Stimulated activated CD8-positive, alpha-beta memory T cell treated with anti-CD3 and anti-CD28 coated beads, Interleukin-12 subunit alpha, Interleukin-12 subunit beta, amount 100 ng/mL, for 4 hours (primary cell): ENCODE measurements at regions not wholly inside any gene's neighbourhood (a gene's known extent, or its start where the extent isn't known, plus 50 kb on each side); places are given as distances from the start of the nearest gene placed in this dataset.

Experiments used
- DNase-seq: peaks from one replicate; pipeline ENCODE4 v3.0.0-alpha.2; 2020; ENCODE audit warnings: low read depth

DNA sequence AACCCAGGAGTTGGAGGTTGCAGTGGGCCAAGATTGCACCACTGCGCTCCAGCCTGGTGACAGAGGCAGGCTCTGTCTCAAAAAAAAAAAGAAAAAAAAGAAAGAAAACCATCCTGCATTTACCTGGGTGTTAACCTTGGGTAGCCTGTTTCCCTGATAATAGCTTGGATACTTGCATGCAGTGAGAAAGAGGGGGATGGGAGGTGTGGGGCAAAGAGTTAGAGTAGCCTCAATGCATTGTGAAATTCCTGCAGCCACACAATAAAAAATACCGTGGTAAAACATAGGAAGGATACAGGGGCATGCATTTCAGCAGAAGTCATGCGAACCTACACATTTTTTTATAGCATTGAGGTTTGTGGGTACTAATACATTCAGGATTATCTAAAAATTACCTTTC is 76.6 kb upstream of the ZNF516 start:
- no peak for DNase-seq

DNA sequence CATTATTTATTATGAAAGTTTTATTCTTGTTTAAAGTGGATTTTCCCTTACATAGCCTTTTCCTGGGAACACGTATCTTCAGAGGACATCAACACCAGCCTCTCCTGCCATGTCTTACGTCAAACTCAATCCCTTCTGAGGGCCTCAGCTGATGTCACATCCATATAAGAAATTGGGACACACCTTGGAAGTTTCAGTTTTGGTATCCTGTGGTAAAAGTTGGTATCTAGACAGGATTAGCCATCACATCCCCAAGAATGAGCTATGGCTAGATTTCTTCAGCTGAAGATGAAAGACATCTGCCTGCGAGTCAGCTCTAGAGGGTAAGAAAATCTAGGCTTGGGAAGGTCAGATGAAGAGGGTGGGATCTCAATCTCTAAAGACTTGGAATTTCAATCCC is 75.8 kb upstream of the ZNF516 start:
- DNase-seq = no peak

DNA sequence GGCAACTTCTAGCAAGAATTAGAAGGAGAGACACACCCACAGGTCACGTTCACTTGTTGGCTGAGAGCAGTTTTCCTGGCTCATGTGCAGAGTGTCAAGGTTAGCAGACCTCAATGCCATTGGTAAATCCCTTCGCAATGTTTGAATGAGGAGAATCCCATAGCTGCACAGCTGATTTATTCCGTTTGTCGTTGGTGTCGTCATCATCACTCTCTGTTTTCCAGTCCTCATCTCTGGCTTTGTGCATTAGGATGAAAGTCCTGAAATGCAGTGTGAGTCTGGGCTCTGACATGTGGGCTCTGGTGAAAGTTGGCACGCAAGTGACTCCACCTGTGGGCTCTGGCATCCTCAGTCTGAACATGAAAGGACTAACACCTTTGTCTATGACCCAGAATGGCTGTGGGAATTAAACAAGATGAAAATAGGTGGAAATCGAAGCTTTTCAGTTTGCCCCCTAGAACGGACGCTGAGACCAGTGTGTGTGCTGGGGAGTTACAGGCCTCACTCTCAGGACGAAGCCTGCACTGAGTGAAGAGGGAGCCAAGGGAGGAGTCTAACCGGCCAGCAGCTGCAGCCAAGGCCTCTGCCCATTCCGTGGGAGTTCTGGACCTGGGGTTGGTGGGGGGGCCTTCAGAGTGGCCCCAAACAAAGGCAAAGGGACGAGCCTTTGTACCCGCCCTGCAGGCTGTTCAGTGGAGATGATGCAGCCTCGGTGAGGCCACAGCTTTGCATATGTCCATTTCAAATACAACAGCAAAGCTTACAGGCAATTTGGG is 74.8 kb upstream of the ZNF516 start:
- no peak for DNase-seq

DNA sequence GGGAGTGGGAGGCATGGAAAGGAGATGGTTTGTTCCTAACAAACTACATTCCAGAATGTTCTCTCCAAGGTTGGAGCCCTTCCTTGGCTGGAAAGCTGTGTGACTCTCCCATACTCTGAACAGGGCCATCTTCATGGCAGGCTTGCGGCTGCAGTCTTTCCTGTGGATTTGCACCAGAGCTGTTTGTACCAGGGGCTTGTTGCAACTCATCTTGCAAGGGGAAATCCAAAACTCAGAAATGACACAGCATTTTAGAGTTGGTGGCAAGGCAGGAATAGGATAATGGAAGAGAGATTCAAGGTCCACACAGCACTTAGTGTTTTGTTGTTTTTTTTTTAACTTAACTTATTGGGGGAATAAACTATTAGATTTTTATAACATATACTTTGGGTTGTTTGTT is 73.7 kb upstream of the ZNF516 start:
- DNase-seq = no peak

DNA sequence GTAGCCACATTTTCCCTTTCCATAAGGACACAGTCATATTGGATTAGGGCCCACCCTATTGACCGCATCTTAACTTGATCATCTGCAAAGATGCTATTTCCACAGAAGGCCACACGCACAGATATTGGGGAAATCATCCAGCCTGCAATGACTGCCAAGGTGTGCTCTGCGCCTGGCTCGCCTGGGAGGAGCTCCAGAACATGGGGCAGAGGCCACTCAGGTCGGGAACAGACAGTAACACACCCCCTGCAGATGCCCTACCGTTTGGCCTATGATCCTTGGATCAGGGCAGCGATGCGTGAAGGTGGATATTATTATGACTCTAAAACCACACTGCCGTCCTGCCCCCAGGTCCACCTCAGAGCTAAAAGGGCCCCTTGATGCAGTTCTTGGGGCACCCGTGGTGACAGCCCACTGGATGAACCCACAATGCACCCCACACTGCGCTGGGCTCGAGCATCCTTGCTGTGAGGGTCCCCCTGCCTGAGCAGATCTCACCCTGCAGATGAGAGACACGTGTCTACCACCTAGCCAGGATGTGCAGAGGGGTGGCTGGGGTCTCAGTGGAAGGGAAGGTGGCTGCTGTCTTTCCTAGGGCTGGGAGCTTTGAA is 72.9 kb upstream of the ZNF516 start:
- no peak for DNase-seq

DNA sequence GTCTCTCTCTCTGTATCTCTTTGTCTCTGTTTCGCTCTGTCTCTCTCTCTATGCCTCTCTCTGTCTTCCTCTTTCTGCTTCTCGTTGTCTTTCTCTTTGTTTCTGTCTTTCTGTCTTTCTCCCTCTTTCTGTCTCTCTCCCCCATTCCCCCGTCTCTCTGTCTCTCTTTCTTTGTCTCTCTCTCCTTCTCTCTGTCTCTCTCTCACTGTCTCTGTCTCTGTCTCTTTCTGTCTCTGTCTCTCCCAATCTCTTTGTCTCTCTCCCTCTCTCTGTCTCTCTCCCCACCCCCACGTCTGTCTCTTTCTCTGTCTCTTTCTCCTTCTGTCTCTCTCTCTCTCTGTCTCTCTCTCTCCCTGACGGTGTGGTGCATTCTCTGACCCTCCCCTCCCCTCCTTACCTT is 71.9 kb upstream of the ZNF516 start:
- no peak for DNase-seq

DNA sequence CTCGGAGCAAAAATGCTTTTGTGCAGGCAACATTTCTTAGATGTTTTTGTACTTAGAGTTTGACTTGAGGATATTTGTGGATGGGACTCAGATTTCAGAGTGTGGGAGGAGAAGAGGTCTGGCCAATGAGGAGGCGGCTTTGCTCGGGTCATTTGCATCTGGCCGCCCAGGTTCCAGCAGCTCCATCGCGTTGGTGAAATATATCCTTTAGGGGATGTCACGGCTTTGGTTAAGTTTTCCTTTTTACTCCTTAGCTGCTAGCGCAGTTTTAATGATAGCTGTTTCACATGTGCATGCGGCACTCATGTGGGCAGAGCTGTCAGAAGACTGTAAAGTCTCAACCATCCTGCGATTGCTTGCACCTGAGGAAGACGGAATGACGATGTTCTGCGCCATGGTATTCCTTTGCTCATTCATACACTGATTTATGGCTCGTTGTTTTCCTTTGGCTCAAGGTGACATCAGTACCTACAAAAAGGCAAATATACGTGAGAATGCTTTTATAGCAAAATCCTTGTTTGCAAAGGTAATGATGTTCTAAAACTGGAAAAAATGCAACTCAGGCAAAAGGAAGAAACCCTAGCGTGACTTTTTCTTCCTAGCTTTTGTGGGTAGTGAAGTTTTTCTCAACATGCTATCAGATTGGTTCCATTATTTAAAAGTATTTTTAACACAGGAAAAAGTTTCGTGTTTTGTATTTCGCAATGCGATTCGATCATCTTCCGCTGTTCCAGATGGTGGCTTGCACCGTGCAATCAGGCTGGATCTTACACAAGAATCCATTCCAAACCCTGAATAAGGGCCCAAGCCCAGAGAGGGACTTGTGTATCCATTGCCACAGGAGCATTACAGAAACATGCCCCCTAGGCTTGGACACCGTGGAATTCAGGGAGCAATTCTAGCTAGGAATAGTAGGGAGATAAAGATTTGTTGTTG is 70.5 kb upstream of the ZNF516 start:
- DNase-seq = no peak

DNA sequence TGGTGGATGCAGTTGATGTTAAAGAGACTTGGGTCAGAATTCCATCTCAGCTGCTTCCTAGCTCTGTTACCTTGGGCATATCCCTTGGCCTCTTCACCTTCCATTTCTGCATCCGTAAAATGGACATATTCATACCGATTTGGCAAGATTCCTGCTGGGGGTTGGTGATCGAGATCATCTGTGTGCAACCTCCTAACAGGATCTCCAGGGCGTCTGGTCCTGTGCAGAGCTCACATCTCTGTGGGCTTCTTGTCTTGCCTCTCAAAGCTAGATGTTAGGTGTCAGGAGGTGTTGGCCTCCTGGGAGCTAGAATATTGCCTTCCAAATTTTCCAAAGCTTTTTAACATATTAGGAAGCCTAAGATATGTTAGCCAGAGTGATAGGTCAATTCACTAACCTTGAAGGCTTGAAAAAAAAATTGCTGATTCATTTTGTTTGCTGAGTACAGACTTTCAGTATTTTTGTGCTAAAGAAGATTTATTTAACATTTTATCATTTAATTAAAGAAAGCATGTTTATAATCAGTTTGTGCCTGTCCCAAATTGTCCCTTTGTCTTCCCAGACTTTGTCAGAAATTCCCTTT is 69.7 kb upstream of the ZNF516 start:
- DNase-seq = no peak

DNA sequence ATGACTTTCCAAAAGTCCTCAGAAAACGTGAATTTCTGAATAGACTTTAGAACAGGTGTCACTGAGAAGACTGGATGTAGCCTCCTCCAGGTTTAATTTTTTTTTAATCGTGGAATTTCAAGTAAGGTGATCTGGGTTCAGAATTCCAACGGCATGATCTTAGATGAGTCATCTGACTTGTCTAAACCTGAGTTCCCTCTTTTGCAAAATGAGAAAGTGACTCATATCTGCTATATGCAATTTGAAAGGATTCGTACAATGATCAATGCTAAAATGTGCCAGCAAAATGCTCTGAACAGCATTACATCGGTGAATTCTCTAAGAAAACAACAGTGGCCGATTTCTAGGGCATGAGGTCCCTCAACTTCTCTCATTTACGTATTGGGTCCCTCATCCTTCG is 69.1 kb upstream of the ZNF516 start:
- no peak for DNase-seq

DNA sequence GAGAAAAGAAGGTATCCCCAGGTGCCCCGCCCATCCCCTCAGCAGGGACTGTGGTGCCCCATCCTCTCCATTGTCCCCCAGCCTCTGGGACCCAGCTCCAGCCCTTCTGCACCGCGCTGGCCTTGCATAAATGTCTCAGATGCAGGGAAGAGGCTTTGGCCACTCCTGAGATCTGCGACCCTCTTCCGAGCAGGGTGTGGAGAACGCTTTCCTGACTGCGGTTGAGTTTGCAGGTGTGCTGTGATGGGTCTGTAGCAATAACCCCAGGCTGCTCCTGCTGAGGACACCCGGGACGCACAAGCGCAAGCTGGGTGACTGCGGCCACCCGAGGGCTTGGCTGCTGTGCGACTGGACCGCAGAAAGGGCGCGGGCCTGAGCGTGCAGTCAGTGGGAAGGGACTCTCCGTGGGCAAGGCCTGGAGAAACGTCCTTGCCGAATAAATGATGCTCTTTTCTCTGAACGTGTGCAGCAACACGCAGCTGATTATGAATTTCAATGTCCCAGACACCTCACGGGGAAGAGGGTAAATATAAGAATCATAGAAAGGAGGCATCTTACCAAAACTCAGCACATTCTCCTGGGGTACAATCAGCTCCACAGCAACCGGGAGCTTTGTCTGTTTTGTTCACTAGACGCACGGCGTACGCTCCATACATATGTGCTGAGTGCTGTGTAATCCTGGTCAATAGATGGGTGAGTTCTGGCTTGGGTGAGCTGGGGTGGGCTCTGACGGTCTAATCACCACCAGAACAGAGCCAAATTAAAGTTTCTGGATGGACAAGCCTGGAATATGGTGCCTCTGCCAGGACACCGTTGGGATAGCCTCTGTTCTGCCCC is 67.5 kb upstream of the ZNF516 start:
- DNase-seq = no peak

DNA sequence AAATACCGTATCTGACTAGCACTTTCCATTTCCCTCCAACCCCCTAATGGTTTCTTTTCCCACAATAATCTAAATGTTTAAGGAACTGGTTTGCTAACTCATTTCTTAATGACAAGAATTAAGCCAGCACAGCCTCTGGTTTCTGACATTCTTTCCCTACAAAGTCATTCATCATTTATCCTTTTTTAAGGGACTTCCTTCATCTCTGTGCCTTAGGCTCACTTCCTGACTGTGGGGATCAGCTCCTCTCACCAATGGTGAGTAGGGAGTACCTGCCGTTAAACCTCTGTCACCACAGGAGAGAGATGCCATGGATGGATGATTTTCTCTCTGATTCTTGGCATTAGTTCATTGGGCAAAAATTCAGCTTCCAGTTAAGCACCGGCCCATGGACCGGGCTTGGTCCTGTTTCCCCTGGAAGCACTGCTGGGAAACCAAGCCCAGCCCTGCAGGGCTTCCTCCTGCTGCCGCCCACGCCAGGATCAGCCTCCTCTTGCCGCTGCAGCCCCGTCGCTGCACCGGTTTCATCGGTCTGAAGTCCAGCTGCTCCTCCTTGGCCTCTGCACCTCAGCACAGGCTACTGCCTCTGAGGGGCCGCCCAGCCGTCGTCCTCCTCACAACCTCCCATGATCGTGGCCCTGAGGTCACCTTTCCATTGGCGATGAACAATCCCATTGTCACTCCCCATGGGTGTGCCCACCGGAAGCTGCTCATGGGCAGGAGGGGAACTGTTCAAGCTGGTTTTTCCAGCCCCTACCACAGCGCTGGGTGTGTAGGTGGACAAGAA is 64.0 kb upstream of the ZNF516 start:
- no peak for DNase-seq

DNA sequence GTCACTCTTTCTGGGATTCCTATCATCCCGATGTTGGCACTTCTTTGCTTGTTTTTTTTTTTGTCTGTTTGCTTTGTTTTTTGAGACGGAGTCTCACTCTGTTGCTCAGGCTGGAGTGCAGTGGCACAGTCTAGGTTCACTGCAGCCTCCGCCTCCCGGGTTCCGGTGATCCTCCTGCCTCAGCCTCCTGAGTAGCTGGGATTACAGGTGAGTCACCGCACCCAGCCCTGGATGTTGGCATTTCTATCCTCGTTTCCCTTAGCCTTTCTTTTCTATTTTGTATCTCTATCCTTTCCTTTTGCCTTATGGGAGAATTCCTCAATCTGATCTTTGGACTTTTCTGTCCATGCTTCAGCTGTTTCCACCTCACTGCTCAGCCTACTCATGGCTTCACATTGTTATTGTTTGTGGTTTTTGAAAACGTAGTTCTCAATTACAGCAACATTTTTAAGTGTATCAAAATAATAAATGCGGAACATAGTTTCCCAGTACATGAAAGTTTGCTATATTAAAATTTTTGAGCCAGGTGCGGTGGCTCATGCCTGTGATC is 62.1 kb upstream of the ZNF516 start:
- DNase-seq = no peak

DNA sequence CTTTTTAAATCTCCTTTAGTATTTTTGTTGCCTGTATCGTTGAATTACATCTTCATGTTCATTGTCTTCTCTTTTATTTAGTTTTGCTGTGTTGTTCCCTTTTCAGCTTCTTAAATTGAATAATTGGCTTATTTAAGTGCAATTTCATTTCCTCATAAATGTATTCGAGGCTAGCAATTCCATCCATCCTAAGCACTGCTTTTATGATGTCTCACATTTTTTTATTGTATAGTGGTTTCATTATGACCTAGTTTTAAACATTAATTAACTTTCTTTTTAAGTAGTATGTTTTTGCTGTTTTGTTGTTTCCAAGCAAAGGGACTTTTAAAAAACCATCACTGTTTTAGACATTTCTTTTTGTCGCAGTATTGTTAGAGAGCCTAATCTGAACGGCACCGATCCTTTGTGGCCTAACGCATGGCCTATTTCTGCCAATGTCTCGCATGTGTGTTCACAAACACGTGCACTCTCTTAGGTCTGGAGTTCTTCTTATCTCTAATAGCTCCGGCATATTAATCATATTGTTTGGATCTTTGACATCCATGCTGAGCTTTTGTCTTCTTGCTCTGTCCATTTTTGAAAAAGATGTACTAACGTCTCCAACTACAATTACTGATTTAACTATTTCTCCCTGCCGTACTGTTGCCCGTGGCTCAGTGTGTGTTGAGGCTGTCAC is 59.6 kb upstream of the ZNF516 start:
- no peak for DNase-seq

DNA sequence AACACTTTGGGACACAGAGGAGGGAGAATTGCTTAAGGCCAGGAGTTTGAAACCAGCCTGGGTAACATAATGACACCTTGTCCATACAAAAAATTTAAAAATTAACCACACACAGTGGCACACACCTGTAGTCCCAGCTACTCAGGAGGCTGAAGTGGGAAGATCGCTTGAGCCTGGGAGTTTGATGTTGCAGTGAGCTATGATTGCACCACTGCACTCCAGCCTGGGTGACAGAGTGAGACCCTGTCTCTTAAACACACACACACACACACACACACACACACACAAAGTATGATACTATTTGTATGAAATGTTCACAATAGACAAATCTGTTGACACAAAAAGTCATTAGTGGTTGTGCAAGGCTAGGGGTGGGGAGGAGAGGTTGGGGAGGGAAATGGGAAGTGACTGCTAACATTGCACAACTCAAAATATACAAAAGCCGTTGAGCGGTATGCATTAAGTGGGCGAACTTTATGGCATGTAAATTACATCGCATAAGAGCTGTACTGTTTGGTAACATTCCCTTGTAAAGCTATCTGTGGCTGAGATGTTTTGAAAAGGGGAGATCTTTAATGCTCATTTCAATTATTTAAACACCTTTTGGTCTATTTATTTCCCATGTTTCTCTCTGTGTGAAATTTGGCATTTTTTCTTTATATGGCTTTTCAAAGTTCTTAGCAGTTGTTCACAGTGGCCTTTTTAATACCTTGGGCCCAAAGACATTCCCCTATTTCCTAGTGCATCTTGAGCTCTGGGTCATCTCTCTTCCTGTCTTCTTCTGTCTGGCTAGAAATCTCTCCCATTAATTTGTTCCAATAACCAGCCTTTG is 58.9 kb upstream of the ZNF516 start:
- no peak for DNase-seq

DNA sequence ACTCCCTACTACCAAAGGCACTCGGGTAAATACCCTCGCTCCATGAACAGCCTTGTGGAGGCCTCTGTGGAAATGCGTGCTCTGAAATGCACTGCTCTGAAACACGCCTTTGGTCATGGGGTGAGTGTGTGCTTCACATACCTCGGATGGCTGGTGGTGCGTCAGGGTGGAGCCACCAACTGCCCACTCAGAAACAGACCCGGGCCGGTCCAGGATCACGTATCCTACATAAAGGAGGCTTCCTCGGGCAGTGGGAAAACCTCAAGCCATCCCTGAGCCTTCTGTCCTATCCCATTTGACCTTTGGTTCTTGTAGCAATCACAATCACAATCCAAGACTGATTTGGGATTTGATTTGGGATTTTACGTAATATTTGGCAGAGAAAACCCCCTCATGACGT is 53.5 kb upstream of the ZNF516 start:
- no peak for DNase-seq

DNA sequence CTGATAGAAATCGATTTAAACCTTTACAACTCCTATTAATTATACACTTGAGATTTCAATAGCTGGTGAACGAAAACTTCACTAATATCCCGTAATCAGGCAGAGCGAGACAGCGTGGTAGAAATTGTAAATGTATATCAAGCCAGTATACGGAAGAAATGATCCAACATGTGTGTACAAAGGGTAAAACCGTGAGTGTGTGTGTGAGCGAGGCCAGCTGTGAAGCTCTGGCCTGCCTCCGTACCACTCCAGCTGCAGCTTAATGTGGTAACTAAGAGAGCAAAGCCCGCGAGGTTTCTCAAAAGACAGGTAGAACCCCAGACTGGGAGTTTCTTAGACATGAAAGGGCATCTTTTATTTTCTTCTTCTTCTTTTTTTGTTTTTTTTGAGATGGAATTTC is 52.3 kb upstream of the ZNF516 start:
- no peak for DNase-seq

DNA sequence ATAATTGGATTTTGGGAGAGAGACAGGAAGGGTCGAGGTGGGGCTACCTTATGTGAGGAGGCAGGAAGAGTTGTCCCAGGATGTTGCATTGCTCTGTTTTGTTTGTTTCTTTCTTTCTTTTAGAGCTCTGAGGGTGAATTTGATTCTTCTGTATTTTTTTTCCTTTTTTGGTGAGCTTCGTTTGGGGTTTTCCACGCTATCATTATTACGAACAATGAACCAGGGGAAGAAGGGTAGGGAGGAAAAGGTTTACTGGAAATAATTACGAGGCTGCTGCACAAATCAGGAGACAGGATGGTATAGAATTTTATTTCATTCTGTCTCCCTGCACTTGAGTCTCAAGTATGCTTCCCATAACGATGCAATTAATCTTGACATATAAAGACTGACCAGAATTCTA is 51.4 kb upstream of the ZNF516 start:
- DNase-seq = no peak

DNA sequence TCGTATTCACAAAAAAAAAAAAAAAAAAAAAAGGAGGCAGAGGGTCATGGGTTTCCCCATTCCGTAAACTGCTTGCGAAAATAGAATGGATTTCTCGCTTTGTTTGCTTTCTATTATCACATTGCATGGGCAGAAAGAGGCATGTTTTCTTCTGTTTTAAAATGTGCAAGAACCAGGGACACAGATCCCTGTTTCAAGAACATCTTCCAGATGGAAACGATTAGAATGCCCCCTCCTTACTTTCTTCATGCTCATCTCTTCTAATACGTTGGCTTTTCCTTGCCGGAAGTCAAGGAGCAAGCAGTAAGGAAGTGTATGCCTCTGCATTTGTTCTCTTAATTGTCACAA is 51.0 kb upstream of the ZNF516 start:
- DNase-seq = no peak

DNA sequence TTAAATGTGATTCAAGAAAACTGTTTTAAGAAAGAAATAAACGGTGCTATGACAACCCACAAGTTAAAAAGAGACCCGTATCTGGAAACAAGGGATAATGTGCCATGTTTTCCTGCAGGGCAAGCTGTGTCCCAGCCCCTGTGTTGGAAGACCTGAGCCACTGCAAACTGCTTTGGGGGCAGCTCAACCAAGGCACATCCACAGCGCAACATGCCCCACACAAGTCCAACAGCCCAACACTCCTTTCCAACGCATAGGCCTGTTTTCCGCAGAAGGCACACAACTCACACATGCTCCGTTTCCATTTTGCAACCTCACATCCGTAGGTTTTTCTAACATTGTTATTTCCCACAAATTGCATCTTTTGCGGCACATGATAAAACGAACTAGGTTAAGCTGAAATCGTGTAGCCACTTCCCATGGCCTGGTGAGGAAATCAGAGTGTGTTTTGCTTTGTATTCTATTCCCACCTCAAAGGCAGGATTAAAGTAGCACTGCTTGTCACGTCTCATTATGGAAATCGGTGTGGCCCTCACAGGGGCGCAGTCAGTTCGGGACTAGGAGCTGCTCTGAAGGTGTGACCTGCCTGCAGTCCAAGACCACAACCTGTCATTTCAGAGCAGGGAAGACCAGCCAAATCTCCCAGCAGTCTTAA is 50.5 kb upstream of the ZNF516 start:
- no peak for DNase-seq
